ENCODE measurements at regions not wholly inside any gene's neighbourhood (a gene's known extent, or its start where the extent isn't known, plus 50 kb on each side); places are given as distances from the start of the nearest gene placed in this dataset.
"Not testable (repeated sequence)": the region's sequence is repeated elsewhere in the genome, so short reads cannot be mapped to it uniquely, and the experiment has no call there.

DNA sequence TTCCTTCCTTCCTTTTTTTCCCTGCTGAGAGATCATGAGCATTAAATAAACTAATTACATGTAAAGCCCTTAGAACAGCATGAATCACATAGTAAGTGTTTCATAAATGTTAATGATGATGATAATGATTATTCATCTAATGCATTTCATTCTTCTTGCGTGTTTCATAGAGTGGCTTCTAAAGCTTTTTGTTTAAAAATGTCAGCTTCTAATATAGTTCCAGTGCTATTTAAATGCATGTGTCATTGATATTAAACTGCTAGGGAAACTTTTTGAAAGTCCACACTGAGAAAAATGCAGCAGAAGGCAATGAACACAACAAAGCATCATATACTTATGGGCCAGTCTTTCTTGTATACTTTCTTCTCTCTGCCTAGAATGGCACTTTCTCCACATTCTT, 894.8 kb downstream of the REEP3 start:
- DNase-seq (ENCODE audit: low read depth): no peak

DNA sequence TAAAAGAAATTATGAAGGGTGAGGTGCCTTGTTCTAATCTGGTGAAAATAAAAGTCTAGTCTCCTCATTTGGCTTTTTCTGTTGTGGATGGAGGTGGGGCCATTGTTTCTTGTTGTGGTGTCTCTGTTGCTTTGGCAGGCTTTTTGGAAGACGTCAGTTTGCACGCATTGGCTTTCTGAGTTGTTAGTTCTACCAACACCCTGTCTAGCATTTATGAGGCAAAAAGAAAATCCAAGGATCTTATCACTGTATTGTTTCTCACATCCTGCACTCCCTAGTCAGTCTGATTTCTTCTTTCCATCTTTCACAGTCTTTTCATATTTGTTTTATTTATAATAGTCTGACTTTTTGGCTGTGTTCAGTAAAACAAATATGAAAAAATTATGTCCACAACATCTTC, 898.3 kb downstream of the REEP3 start:
- no peak for DNase-seq (ENCODE audit: low read depth)

DNA sequence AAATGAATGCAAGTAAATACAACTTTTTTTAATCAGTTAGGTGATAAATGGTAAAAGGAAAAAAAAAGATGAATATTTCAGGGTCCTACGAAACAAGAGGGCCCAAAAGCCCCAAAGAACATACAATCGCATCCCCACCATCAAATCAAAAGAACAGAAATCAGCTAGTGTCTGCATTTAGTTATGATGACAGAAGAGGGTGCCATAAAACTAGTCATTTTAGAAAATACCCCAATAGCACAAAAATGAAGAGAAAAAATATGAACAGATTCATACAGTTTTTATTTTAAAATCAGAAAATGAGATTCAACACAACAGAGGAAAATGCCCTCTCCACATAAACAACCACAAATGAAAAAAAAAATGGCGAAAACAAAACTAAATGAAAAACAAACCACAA, 905.5 kb downstream of the REEP3 start:
- no peak for DNase-seq (ENCODE audit: low read depth)

DNA sequence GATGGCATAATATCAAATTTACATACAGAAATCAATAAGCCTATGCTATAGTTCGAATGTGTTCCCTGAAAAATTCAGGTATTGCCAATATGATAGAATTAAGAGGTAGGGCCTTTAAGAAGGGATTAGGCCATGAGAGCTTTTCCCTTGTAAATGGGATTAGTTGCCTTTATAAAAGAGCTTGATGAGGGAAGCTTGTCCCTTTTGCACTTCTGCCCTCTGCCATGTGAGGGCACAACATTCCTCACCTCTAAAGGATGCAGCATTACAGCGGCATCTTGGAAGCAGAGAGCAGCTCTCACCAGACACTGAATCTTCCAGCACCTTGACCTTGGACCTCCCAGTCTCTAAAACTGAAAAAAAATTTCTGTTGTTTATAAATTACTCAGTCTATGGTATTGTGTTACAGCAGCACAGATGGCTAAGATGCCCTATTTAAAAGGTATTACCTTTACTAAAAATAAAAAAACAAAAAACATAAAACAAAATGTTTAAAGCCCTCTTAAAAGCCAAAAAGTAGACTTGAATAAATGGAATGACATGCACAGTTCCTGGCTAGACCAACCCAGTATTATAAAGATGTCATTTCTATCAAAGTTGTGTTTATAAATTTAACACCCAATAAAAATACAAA, 909.6 kb downstream of the REEP3 start:
- DNase-seq (ENCODE audit: low read depth): no peak

DNA sequence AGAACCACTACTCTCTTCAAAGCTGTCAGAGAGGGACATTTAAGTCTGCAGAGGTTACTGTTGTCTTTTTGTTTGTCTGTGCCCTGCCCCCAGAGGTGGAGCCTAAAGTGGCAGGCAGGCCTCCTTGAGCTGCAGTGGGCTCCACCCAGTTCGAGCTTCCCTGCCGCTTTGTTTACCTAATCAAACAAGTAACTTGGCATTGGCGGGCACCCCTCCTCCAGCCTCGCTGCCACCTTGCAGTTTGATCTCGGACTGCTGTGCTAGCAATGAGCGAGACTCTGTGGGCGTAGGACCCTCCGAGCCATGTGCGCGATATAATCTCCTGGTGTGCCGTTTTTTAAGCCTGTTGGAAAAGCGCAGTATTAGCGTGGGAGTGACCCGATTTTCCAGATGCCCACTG, 920.7 kb downstream of the REEP3 start:
- DNase-seq (ENCODE audit: low read depth): not testable (repeated sequence)

DNA sequence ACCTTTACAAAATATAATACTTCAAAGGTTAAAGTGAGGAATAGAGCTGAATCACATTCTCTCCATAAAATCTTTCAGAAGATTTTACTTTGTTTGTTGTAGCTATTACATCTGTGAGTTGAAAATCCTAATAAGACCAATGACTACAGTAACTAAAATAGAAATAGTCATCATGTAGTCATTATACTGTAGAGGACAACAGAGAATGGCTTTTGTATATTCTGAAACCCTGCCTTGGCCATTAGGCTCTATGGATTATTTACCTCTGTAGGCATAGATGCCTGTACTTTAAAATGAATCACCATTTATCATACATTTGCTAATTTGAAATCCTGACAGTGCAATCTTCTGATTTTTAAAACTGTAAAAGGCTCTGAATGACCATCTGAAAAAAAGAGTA, 923.0 kb downstream of the REEP3 start:
- no peak for DNase-seq (ENCODE audit: low read depth)

DNA sequence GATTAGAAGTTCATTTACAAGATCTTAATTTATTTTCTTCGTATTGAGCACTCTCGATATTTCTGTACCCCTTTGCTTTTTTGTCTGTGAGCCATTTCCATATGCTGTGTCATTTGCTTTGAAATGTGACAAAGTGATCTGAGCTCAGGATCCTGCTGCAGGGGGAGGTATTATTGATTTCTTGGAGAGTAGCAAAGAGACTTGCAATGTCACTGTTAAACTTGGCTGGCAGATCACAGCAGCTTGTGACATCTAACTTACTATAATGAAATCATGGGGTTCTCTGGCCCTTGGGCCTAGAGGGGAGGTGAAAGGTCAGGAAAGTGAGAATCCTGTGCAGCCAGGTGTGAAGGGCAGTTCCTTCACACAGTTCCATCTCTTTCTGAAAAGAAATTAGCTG, 923.4 kb downstream of the REEP3 start:
- no peak for DNase-seq (ENCODE audit: low read depth)

DNA sequence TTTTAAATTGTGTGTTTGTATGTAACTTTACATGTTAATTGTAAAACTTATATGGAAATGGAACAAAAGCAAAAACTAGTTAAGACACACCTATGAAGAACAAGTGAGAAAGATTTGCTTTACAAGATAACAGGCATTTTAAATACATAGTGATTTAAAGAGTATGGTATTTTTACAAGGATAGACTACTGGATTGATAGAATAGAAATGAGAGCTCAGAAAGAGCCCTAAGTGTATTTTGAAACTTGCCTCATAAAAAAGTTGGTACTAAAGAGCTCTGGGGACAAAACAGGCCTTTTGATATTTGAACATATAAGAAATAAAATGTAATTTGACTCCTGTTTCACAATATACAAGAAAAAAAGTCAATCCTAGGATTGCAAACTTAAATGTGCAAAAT, 928.4 kb downstream of the REEP3 start:
- no peak for DNase-seq (ENCODE audit: low read depth)

DNA sequence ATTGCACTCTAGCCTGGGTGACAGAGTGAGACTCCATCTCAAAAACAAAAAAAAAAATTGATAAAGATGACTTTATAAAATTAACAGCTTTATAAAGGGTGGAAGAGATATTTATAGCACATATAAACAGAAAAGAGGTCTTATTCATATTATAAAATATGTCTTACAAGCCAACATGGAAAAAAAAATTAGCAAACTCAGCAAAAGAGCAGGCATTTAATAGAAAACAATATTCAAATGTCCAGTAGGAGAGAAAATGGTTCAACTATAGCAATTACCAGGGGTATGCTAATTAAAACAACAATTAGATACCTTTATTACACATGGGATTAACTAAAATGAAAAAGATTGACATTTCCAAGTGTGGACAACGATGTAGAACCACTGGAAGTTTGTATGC, 929.1 kb downstream of the REEP3 start:
- DNase-seq (ENCODE audit: low read depth): no peak

DNA sequence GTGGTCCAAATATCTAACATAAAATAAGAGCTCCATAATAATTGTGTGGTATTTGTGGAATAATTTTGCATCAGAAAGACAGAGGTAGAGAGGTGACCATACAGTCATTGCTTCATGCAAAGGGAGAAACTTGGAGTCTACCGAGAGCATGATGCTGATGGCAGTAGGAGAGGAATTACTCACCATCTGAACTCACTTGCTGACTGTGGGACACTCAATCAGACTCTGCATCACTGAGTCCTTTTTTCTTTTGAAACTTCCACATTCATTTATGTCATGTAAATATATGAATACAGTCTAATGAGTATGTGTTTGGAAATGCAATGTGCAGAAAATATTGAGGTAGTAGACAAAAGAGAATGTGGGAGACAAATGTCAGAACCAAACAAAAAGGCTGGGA, 933.8 kb downstream of the REEP3 start:
- DNase-seq (ENCODE audit: low read depth): no peak

DNA sequence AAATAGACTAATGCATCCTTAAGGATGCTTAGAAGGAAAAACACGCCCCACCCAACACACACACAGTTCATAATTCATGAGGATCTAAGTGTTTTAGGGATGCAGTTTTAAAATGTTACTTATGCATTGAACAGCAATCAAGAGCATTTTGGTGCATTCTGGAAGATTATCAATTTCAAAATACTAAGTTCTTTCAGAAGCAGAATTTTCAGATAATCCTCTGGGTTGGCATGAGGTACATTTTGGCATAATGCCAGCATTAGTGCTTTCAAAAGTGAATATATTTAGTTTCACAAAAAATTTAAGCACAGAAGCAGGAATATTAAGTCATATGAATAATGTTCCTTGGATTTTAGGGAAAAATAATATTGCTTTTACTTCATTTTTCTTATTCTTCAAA, 937.1 kb downstream of the REEP3 start:
- DNase-seq (ENCODE audit: low read depth): no peak

DNA sequence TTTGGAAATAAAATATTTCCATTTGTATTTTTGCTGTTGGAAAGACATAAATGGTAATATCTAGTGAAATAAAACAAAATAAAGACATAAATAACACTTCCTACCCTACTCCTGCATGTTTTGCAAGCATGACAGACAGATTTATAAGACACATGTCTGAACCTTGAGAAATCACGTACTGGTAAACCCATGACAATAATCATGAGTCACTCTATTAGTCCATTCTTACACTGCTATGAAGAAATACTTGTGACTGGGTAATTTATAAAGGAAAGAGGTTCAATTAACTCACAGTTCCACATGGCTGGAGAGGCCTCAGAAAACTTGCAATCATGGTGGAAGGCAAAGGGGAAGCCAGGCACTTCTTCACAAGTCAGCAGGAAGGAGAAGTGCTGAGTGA, 942.2 kb downstream of the REEP3 start:
- no peak for DNase-seq (ENCODE audit: low read depth)

DNA sequence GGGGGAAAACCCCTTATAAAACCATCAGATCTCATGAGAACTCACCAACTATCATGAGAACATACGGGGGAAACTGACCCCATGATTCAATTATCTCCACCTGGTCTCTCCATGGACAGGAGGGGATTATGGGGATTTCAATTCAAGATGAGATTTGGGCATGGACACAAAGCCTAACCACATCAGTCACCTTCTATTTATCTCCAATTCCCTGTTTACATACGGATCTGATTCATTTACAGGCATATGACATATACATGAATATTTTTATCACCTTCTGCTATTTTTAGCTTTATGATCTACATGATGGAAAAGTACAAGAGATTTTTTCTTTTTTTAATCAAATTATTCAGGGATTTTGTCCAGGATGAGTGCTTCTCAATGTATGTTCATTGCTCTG, 944.5 kb downstream of the REEP3 start:
- DNase-seq (ENCODE audit: low read depth): no peak

DNA sequence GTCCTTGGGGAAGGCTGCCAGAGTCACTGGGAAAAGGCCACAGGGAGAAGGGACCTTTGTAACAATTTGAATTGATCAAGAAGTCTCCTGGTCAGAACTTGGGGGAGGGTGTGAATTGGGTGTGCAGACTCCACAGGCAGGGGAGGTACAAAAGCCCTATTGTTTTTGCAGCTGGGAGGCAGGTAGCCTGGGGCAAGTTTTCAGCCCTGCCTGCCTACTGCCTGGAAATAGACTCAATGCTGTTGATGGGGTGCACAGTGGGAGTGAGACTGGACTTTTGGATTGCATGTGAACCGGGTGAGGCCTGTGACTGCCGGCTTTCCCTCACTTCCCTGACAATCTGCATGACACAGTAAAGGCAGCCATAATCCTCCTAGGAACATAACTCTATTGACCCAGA, 947.0 kb downstream of the REEP3 start:
- no peak for DNase-seq (ENCODE audit: low read depth)

DNA sequence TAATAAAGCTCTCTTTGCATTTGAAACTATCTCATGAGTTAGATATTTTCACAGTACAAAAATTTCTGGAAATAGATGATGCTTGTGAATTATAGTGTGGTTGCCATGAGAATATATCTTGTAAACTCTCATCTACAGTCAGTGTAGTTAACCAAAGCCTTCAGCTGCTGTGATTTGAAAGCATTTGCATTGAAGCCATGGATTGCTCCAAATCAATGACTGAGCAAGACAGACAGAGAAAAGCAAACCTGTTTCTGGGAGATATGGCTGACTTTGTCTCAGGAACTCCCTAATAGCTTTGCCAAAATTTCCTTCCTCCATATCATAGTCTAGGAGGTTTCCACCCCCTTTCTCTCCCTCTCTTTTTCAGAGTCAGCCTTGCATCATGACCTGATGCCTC, 955.3 kb downstream of the REEP3 start:
- DNase-seq (ENCODE audit: low read depth): no peak

DNA sequence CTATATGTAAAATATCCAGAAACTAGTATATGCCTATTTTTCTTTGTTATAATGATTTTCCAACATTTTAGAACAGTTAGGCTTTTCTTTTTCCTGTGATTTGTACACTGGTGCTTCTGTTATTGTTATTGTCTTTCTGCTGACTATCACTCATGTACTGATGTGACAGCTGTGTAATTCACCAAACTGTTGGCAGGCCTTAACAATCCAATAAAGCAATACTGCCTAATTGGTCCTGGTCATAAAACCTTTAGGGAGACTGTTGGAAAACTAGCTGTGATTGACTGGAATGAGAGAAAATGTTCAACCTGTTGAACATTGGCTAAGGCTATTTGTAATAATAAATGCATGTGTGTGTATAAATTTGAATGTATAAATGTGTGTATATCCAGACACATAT, 956.6 kb downstream of the REEP3 start:
- no peak for DNase-seq (ENCODE audit: low read depth)

DNA sequence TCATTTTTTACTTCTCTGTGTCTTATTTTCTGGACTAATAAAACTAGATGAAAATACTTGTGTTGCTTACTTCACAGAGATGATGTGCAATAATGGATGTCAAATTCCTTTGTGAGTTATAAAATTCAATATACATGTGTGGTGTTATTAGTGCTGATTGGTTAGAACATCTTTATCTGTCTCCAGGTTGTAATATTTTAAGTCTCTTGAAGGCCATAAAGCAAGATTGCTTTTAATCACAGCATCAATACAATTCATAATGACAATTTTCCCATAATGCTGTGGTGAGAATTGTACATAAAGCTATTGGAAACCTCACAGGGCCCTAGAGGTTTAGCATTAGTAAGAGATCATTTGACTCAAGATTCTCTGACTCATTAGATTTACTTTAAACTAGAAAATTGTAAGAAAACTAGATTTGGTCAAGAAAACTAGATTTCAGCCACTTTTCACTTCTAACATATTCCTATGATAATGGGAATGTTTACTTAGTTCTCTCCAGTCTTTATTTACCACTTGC, 963.7 kb downstream of the REEP3 start:
- DNase-seq (ENCODE audit: low read depth): no peak

DNA sequence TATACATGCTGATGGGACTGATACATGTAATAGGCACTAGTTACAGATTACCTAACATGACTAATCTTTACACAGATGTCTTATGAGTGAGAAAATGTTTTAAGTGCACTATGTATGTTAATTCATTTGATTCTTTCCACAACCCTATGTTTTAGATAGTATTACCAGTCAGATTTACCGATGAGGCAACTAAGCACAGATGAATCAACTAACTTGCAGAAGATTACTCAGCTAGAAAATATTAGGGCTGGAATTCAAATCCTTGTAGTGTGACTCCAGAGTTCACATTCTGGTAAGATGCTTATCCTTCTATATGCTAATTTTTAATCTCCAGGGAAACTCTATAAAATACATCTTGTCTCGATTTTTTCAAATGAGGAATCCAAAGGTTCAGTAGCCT, 964.9 kb downstream of the REEP3 start:
- no peak for DNase-seq (ENCODE audit: low read depth)

DNA sequence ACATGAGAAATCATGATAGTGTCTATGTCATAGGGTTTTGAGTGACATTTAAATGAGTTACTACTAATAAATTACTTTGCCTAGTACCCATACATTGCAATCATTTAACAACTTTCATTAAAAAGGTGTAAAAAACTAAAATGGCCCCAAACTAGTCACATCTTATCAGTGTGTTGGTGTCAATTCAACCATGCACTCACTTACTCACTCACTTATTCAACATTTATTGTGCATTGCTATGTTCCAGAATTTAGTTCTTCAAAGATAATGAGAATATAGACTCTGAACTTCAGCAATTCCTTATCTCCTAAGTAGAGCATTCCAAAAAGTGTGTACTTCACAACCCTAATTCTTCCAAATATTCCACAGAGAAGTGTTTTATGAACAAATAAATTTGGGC, 965.7 kb downstream of the REEP3 start:
- no peak for DNase-seq (ENCODE audit: low read depth)

DNA sequence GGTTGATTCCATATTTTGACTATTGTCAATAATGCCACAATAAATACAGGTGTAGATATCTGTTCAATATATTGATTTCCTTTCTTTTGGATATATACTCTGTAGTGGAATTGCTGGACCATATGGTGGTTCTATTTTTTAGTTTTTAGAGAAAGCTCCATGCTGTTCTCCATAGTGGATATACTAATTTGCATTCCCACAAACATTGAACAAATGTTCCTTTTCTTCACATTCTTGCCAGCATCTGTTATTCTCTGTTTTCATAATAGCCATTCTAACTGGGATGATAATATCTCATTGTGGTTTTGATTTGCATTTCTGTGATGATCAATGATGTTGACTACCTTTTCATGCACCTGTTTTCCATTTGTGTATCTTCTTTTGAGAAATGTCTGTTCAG, 973.7 kb downstream of the REEP3 start:
- DNase-seq (ENCODE audit: low read depth): no peak

DNA sequence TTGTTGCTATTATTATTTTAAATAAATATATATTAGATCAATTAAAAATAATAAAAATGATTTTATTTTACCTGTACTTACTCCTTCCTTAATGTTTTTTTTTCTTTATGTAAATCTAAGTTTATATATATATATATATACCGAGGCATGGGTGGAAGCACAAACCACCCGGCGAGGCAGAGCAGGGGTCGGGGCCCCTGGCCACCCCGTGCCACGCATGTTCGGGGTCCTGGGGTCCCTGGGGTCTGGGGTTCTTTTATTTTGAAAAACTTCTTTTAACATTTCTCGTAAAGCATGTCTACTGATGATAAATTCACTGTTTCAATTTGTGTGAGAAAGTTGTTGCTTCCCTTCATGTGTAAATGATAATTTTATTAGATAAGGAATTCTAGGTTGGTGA, 976.1 kb downstream of the REEP3 start:
- DNase-seq (ENCODE audit: low read depth): no peak

DNA sequence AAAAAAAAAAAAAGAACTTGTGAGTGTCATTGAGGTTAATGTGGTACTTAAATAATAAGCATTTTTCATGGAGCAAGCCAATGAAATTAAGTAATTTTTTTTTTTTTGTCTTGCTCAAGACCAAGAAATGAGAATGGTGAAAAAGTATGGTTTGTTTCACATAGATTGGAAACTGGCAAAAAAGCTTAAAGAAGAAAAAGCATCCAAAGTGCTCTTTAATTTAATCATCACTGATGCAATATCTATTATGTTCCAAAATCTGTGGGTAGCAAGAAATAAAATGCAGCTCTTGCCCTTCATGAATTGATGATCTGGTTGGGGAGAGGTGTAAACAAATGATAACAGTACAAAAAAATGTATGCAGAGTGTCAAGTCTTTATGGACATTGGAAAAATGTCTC, 980.6 kb downstream of the REEP3 start:
- DNase-seq (ENCODE audit: low read depth): no peak

DNA sequence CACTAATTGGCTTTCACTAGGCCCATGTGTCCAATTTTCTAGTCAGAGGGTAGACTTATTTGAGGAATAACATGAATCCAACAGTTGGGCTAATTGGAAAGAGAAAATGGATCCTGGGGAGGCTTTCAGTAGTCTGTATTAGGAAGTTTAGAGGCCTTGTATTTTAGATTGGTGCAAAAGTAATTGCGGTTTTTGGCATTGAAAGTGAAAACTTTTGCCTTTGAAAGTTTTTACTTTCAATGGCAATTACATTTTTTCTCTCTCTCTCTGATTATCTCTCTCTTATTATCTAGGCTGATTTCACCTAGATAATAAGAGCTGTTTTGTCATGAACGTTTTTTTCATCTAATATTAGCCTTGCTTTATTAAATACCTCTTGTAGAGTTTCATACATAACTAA, 981.7 kb downstream of the REEP3 start:
- DNase-seq (ENCODE audit: low read depth): no peak

DNA sequence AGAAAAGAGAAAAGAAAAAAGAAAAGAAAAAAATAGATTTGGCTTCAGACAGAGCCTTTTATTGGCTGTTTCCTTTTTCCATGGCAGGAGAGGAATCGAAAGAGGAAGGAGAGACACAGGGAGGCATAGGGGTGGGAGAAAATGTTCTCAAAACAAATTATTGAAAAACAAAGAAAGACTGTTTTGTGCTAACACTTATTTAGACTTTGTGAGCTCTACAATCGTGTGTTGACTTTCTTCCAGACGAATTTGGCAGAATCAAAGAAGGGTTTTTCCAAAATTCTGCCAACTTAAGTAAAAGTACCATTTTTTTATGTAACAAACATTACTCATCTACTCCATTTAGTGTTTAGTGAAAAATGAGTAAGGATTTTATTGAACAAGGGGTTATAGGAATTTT, 982.2 kb downstream of the REEP3 start:
- no peak for DNase-seq (ENCODE audit: low read depth)

DNA sequence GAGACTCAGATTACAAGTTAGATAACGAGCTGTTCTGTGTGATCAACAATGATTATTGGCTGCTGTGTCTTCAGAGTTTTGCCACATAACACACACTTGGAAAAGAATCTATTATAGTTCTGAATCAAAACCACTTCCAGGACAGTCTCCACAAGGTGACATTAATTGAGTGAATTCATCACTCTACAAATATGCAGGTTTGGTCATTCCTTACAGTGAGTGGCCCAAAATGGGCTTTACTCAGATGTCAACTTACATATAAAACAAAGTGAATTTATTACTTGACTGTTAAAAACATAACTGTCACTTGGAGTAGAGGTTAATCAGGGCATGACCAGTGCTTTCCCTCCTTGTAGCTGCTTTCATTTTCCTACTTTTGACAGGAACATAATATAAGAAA, 984.3 kb downstream of the REEP3 start:
- no peak for DNase-seq (ENCODE audit: low read depth)

Measured in fibroblast of gingiva (primary cell).